Right renal cortex interstitium (tissue), 3 donors: ENCODE measurements at regions not wholly inside any gene's neighbourhood (a gene's known extent, or its start where the extent isn't known, plus 50 kb on each side); places are given as distances from the start of the nearest gene placed in this dataset.
"Not testable (repeated sequence)": the region's sequence is repeated elsewhere in the genome, so short reads cannot be mapped to it uniquely, and the experiment has no call there.

Experiments used
- DNase-seq, 3 donors: peaks; one replicate each; pipeline ENCODE4 v3.0.0-alpha.2; 2013; ENCODE audit warnings: low read depth in 3 of 3, low spot score in 2 of 3

GRCh38 chr2:154963511-154963910 lies 265.0 kb downstream of the KCNJ3 start:
- no peak for DNase-seq

GRCh38 chr2:154961676-154962075 lies 263.2 kb downstream of the KCNJ3 start:
- no peak for DNase-seq

DNA sequence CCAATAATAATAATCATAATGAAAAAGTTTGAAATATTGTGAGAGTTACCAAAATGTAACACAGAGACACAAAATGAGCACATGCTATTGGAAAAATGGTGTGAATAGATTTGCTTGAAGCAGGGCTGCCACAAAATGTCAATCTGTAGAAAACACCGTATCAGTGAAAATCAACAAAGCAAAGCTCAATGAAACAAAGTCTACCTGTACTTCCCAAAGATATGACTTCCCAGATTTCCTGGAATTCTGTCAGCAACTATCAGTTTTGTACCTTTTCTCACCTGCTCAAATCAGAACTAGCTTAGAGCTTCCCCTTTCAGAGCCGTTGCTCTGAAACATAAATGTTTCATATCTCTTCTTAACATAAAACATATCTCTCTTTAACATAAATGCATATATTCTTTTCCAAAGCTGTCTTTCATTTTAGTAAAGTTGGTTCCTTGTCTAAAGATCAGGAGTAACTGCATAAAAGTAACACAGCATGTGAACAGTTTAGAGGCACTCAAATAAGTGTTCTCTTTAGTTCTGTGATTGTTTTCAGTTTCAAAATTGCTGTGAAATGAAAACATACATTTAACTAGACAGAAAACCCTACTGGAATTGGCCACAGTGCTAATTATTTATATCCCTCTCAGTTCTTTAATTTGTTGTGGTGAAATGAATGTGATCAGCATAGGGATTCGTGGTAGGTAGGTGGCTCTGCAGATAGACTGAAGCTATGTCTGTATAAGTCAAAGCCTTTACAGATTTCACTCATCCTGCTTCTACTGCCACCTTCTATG lies 262.5 kb downstream of the KCNJ3 start:
- DNase-seq = no peak

- DNase-seq = no peak
Measured at GRCh38 chr2:154952346-154952980, 254.0 kb downstream of the KCNJ3 start.

DNA sequence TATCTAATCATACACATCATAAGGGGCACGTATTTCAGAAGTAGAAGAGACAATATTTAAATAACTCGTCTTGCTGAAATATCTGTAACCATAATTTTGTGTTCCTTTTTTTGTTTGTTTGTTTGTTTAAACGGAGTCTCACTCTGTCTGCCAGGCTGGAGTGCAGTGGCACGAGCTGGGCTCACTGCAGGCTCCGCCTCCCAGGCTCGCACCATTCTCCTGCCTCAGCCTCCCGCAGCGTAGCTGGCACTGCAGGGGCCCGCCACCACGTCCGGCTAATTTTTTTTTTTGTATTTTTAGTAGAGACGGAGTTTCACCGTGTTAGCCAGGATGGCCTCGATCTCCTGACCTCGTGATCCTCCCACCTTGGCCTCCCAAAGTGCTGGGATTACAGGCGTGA lies 248.9 kb downstream of the KCNJ3 start:
- DNase-seq = not testable (repeated sequence)

DNA sequence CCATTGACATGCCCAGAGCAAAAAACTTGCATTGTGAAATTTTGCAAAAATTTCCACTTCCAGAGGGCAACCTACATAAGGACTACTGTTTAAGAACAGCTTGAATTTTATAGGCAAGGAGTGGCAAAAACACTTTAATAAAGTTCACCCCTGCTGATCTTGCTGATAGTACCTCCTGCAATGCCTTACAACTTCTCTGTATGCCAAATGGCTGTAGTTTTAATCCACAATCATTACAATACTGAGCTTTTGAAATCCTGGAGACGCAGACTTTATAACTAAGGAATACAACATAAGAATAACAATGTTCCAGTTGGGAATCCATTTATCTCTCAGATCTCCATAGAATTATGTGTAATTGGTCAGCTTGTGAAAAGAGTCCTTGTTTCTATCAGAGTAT lies 247.5 kb downstream of the KCNJ3 start:
- DNase-seq = no peak

- no peak for DNase-seq
Measured at GRCh38 chr2:154941379-154941778, 242.9 kb downstream of the KCNJ3 start.

GRCh38 chr2:154934213-154934612 lies 235.7 kb downstream of the KCNJ3 start:
- no peak for DNase-seq

DNA sequence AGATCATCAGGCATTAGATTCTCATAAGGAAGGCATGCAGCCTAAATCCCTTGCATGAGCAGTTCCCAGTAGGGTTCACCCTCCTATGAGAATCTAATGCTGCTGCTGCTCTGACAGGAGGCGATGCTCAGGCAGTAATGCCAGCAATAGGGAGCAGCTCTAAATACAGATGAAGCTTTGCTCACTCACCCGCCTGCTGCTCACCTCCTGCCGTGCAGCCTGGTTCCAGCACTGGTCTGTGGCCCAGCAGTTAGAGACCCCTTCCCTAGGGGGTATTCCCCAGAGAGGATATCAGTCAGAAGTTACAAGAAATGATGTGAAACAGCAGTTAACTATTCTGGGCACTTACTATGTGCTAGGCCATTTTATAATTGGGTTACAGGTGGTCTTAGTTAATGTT lies 226.0 kb downstream of the KCNJ3 start:
- DNase-seq = no peak

GRCh38 chr2:154914561-154914960 lies 216.1 kb downstream of the KCNJ3 start:
- no peak for DNase-seq

DNA sequence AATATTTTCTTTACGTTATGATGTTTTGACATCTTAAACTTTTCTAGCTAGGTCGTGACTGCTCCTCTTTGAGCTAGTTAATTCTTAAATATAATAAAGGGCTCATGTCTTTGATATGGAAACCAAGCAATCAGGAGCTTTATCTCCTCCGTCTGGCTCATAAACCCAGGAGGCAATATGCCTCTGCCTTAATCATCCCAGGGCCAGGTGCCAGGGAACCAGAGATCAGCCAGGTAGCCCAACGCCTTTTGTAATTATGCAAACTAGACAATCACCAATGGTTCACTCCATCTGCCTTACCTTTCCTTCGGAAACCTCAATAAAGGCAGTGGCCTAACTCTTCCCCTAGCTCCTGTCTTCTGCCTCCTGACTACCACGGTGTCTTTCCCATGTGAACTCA lies 213.7 kb downstream of the KCNJ3 start:
- DNase-seq = no peak

GRCh38 chr2:154911729-154912128 lies 213.2 kb downstream of the KCNJ3 start:
- no peak for DNase-seq

- no peak for DNase-seq
Measured at GRCh38 chr2:154910701-154911100, 212.2 kb downstream of the KCNJ3 start.

GRCh38 chr2:154908327-154908726 lies 209.8 kb downstream of the KCNJ3 start:
- DNase-seq = no peak
